ENCODE measurements at regions not wholly inside any gene's neighbourhood (a gene's known extent, or its start where the extent isn't known, plus 50 kb on each side); places are given as distances from the start of the nearest gene placed in this dataset.
"Not testable (repeated sequence)": the region's sequence is repeated elsewhere in the genome, so short reads cannot be mapped to it uniquely, and the experiment has no call there.

DNA sequence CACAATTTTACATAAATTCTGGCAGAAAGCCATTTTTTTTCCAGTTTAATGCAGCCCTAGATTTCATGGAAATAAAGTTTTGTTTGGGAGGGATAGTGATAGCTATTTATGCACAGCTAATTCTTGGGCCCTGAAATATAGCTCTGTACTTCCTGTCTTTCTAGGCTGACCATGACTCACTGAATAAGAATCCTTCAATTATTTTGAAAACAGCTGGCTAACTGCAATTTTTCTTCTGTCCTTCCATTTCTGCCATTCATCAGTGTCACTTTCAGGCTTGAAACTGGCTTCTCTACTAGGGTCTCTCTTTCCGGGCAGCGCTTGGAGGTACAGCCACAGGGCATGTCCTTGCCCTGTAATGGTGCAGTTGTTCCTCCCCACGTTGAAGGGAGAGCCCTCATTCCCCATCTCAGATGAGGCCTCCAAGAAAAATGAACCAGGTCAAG is 97.1 kb upstream of the TMEM178A start:
- DNase-seq (ENCODE audit: extremely low spot score, insufficient read length, low read depth) (no peak), FAIRE-seq (no peak)

GRCh38 chr2:39570130-39570555 is 95.6 kb upstream of the TMEM178A start:
- FAIRE-seq, result no peak
- DNase-seq (ENCODE audit: extremely low spot score, insufficient read length, low read depth), result no peak

DNA sequence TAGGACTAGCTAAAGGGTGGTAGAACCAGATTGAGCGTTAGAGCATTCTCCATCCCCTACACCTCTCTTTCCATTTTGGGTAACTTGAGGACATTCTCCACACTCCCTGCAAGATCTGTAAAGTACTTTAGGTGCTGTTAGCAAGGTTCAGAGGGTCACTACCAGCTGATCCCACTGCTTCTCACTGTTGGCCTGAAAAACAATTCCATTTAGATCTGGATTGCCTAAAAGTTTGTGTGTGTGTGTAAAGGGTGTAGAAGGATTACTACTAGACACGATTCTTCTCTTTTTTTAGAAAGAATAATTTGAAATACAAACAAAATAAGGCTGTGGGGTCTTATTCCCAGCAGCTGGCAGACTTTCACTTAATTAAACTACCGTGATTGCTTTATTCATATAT is 95.1 kb upstream of the TMEM178A start:
- no peak for DNase-seq (ENCODE audit: extremely low spot score, insufficient read length, low read depth)
- no peak for FAIRE-seq

GRCh38 chr2:39571111-39571731 is 94.5 kb upstream of the TMEM178A start:
- DNase-seq (ENCODE audit: extremely low spot score, insufficient read length, low read depth), result no peak
- FAIRE-seq, result no peak

GRCh38 chr2:39573276-39573675 is 92.4 kb upstream of the TMEM178A start:
- FAIRE-seq, result no peak
- DNase-seq (ENCODE audit: extremely low spot score, insufficient read length, low read depth), result no peak

GRCh38 chr2:39581866-39582265 is 83.9 kb upstream of the TMEM178A start:
- DNase-seq (ENCODE audit: extremely low spot score, insufficient read length, low read depth), result no peak
- no peak for FAIRE-seq

GRCh38 chr2:39583213-39583612 is 82.5 kb upstream of the TMEM178A start:
- FAIRE-seq, result no peak
- no peak for DNase-seq (ENCODE audit: extremely low spot score, insufficient read length, low read depth)

GRCh38 chr2:39583781-39584180 is 81.9 kb upstream of the TMEM178A start:
- FAIRE-seq, result no peak
- DNase-seq (ENCODE audit: extremely low spot score, insufficient read length, low read depth), result no peak

GRCh38 chr2:39584283-39584965 is 81.3 kb upstream of the TMEM178A start:
- DNase-seq (ENCODE audit: extremely low spot score, insufficient read length, low read depth) (no peak), FAIRE-seq (no peak)

GRCh38 chr2:39585531-39585930 is 80.2 kb upstream of the TMEM178A start:
- DNase-seq (ENCODE audit: extremely low spot score, insufficient read length, low read depth); FAIRE-seq: not testable (repeated sequence)

DNA sequence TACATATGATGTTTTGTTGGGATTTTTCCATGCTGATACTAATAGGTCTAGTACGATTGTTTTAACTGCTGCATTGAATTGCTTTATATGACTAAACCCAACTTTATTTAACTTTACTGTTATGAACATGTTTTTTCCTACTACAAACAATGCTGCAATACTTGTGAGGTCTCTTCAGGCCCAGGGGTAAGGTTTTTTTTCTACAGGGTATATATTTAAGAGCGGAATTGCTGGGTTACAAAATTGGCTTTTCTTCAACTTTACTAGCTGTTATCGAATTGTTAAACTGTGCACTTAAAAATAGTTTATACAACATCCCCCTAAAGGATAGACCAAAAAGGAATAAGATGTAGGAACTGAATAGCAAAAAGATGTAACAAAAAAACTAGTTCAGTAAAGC is 78.5 kb upstream of the TMEM178A start:
- FAIRE-seq (no peak), DNase-seq (ENCODE audit: extremely low spot score, insufficient read length, low read depth) (no peak)

DNA sequence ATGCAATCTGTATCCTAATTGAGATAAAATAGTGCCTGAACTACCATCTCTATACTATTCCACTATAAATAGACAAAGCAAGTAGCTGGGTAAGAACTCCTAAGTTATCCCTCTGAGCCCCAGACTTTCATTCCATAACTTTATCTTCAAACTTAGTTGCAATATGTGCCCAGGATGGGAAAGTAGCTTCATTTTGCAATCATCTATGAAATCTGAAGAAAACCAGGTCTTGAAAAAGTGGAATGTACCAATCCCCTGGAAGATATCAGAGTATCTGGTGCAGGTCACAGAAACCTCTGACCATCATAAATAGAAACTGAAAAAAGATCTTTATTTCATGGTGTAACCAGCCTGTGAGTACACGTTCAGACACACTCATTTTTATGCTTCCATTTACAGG is 78.1 kb upstream of the TMEM178A start:
- no peak for DNase-seq (ENCODE audit: extremely low spot score, insufficient read length, low read depth)
- FAIRE-seq, result no peak

DNA sequence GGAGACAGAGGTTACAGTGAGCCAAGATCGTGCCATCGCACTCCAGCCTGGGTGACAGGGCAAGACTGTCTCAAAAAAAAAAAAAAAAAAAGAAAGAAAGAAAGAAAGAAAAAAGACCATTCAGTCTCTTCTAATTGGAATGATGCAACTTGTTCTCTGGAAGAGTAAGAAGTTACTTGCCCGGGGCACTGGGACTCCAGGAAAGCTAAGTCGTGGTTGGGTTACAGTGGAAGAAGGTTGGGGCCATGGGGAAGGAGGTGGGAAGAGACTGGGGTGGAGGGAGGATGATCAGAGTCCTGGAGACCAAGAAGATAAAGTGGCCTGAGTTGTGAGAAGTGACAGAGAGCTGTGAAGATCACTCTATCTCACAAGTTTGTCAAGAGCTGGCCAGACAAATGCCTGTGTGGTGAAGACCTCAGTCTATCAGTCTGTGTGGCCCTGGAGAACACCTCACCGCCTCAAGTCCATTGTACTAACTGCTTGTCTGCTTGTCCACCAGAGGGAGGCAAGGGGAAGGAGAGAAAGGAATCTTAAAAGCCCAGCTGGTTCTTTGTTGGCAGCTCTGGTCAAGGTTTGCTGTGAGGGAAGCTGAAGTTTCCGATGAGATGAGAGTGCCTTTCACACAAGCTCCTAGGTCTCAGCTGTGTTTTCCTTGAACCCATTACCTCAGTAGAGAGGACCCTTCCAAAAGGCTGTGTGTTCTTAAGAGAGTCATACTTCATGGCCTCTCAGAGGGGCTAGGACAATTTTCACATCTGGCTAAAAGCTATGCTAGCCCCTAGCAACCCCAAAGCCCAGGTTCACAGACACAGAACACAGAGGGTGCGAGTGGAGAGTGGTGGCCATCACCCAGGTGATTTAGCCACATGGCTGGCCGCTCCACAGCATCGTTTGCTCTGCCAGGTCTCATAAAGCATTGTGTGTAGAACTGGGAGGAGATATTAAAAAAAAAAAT is 72.0 kb upstream of the TMEM178A start:
- DNase-seq (ENCODE audit: extremely low spot score, insufficient read length, low read depth) (no peak), FAIRE-seq (no peak)

DNA sequence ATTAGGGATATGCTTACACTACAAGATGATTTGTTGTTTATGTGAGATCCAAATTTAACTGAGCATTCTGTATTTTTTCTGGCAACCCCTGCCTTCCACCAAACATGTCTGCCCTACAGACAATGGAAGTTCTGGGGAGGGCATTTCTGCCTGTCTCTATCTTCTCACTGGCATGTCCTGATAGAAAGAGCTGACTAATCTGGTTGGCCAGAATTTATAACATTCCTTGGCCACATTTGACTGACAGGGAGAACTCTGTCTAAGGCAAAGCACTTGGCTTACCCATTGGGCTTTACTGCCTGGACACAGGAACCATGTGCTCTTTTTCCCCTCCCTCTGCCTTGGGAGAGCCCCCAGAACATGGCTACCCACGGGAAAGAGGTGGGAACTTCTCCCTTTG is 70.6 kb upstream of the TMEM178A start:
- FAIRE-seq, result no peak

DNA sequence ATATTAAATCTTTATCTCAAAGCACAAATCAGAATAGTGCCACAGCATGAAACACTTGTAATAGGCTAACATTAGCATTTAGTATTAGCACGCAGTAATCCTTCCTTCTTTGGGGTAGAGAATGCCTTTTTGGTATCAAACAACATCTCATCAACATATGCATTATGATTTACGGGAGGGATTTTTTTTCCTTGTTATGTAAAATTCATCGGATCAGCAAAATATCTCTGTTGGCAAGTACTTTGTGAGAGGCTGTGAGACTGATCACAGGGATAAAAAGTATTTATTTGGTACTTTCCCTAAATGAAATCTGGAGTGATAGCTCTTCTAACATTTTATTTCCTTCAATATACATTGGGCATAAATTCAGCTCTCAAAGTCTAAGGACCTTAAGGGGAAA is 68.4 kb upstream of the TMEM178A start:
- DNase-seq (ENCODE audit: extremely low spot score, insufficient read length, low read depth), result no peak
- FAIRE-seq, result no peak

More for the DNA sequence above, 70.6 kb upstream of the TMEM178A start:
- no peak for DNase-seq (ENCODE audit: extremely low spot score, insufficient read length, low read depth)

DNA sequence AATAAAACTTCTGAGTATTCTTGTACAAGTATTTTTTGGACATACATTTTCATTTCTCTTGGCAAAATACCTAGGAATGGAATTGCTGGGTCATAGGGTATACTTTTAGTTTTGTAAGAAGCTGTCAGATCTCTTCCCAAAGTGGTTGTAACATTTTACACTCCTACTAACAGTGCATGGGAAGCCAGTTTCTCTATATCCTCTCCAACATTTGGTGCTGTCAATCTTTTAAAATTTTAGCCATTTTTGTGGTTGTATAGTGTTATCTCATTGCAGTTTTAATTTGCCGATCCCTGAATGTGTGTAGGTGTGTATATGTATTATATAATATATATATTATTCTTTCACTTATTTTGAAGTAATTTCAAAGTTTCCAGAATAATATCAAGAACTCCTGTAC is 63.1 kb upstream of the TMEM178A start:
- FAIRE-seq (no peak), DNase-seq (ENCODE audit: extremely low spot score, insufficient read length, low read depth) (no peak)

- no peak for DNase-seq (ENCODE audit: extremely low spot score, insufficient read length, low read depth)
- FAIRE-seq, result no peak
Measured at GRCh38 chr2:39603436-39603835, 62.3 kb upstream of the TMEM178A start.

GRCh38 chr2:39604866-39605265 is 60.9 kb upstream of the TMEM178A start:
- DNase-seq (ENCODE audit: extremely low spot score, insufficient read length, low read depth) (no peak), FAIRE-seq (no peak)

GRCh38 chr2:39606585-39606984 is 59.1 kb upstream of the TMEM178A start:
- DNase-seq (ENCODE audit: extremely low spot score, insufficient read length, low read depth), result no peak
- FAIRE-seq, result no peak

DNA sequence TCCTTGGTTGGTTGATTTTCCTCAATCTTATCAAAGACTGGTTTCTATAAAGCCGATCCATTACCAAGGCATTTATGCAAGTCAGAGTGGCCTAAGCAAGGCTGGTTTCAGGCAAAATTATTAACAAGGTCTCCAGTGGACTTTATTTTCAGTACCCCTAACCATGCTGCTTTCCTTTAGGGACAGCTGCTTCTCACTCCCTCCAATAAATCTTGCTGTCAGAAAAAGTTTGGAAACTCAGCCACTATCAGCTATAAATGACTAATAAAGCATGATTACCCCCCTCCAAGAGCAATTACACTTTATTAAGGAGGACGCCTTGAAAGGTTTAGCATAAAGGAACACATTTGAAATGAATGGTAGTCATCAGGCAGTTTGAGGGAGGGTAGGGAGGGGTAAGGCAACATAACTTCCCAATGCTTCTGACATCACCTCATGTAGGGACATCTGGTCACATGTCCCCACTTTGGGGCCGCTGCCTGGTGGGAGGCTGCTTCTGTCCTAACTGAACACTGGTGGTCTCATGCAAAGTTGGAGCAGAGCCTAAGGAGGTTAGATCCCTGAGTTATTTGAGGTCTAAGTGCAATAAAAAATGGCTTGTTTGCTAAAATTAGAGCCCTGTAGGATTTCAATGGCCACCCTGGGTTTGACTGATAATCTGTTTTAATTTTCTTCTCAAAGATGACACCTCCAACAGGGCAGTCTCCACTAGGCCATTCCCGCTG is 58.0 kb upstream of the TMEM178A start:
- DNase-seq (ENCODE audit: extremely low spot score, insufficient read length, low read depth) (no peak), FAIRE-seq (no peak)

Measured in GM18507 (cell line).